ENCODE measurements at regions not wholly inside any gene's neighbourhood (a gene's known extent, or its start where the extent isn't known, plus 50 kb on each side); places are given as distances from the start of the nearest gene placed in this dataset.

- Histone ChIP-seq H3K27ac (ENCODE audit: low read length in 2 of 2) (no peak overlapping the region), H3K4me2 (replicated peaks; ENCODE audit: low read depth, low read length, poor library complexity, severe bottlenecking) (no peak overlapping the region), H3K4me1 (ENCODE audit: control insufficient read depth in 2 of 2, insufficient read depth in 2 of 2, low read length in 2 of 2) (peaks cover 10 to 11% of the 10 kb centered on the region in 2 donors), H4K20me1 (ENCODE audit: control insufficient read depth, insufficient read depth, low read length, poor library complexity, severe bottlenecking) (no peaks in the 10 kb centered on the region), H3K9ac (ENCODE audit: low read length) (no peak overlapping the region), H3K36me3 (replicated peaks in 1 of 2; ENCODE audit: control extremely low read depth in 1 of 2, control insufficient read depth in 1 of 2, extremely low read depth in 1 of 2, insufficient read depth in 2 of 2, low read length in 1 of 2) (no peaks in the 10 kb centered on the region), H3K79me2 (ENCODE audit: control insufficient read depth, insufficient read depth, low read length) (no peaks in the 10 kb centered on the region), H3K9me3 (ENCODE audit: control extremely low read depth in 1 of 3, control insufficient read depth in 2 of 3, insufficient read depth in 1 of 3, low read length in 2 of 3) (peaks cover 0 to 7% (median 0%) of the 10 kb centered on the region in 3 donors), H2AFZ (ENCODE audit: insufficient read depth, low read depth, low read length, poor library complexity, severe bottlenecking) (no peak overlapping the region), H3K27me3 (replicated peaks in 1 of 4; ENCODE audit: control extremely low read depth in 1 of 4, control insufficient read depth in 3 of 4, insufficient read depth in 4 of 4, low read length in 3 of 4) (peaks cover 0 to 5% (median 2%) of the 10 kb centered on the region in 4 experiments), H3K4me3 (ENCODE audit: control extremely low read depth in 1 of 5, extremely low read depth in 1 of 5, insufficient read depth in 1 of 5, low read depth in 2 of 5, low read length in 4 of 5) (no peak overlapping the region)
- 100% methylated on average over 3 of the region's 3 CpGs for WGBS (ENCODE audit: insufficient coverage)
- ChIA-PET POLR2A (no interaction called here), CTCF (no interaction called here)
- peaks cover 15% of the 10 kb centered on the region for H3K4me1 Mint-ChIP-seq
- no peak overlapping the region for H3K27ac Mint-ChIP-seq
- TF ChIP-seq CTCF (IDR thresholded peaks at IDR 0.05) (no peak), EZH2 (IDR thresholded peaks at IDR 0.05; ENCODE audit: borderline replicate concordance, insufficient read depth, low read depth, low read length, poor library complexity, severe bottlenecking) (no peak)
- no peak for ATAC-seq (ENCODE audit: low read depth)
- no peak overlapping the region for H3K4me3 Mint-ChIP-seq
- peaks cover 7% of the 10 kb centered on the region for H3K9me3 Mint-ChIP-seq (ENCODE audit: insufficient read depth)
- no peak for DNase-seq
- intact Hi-C loops (cut with micrococcal nuclease): no loop called here
- H3K27me3 Mint-ChIP-seq: peaks cover 23% of the 10 kb centered on the region
Observed at GRCh38 chr1:11412141-11412540, 66.8 kb upstream of the DISP3 start.

GRCh38 chr1:11413986-11414391, 65.0 kb upstream of the DISP3 start:
- Histone ChIP-seq H3K9me3 (ENCODE audit: control extremely low read depth in 1 of 3, control insufficient read depth in 2 of 3, insufficient read depth in 1 of 3, low read length in 2 of 3) (no peaks in the 10 kb centered on the region), H3K9ac (ENCODE audit: low read length) (no peak overlapping the region), H3K36me3 (replicated peaks in 1 of 2; ENCODE audit: control extremely low read depth in 1 of 2, control insufficient read depth in 1 of 2, extremely low read depth in 1 of 2, insufficient read depth in 2 of 2, low read length in 1 of 2) (no peaks in the 10 kb centered on the region), H3K4me2 (replicated peaks; ENCODE audit: low read depth, low read length, poor library complexity, severe bottlenecking) (no peak overlapping the region), H2AFZ (ENCODE audit: insufficient read depth, low read depth, low read length, poor library complexity, severe bottlenecking) (no peak overlapping the region), H3K27ac (ENCODE audit: low read length in 2 of 2) (no peak overlapping the region), H3K4me3 (ENCODE audit: control extremely low read depth in 1 of 5, extremely low read depth in 1 of 5, insufficient read depth in 1 of 5, low read depth in 2 of 5, low read length in 4 of 5) (no peak overlapping the region), H3K27me3 (replicated peaks in 1 of 4; ENCODE audit: control extremely low read depth in 1 of 4, control insufficient read depth in 3 of 4, insufficient read depth in 4 of 4, low read length in 3 of 4) (peaks cover 0 to 7% (median 2%) of the 10 kb centered on the region in 4 experiments), H4K20me1 (ENCODE audit: control insufficient read depth, insufficient read depth, low read length, poor library complexity, severe bottlenecking) (no peaks in the 10 kb centered on the region), H3K79me2 (ENCODE audit: control insufficient read depth, insufficient read depth, low read length) (no peaks in the 10 kb centered on the region), H3K4me1 (ENCODE audit: control insufficient read depth in 2 of 2, insufficient read depth in 2 of 2, low read length in 2 of 2) (no peaks in the 10 kb centered on the region)
- ChIA-PET POLR2A (no interaction called here), CTCF (no interaction called here)
- TF ChIP-seq EZH2 (IDR thresholded peaks at IDR 0.05; ENCODE audit: borderline replicate concordance, insufficient read depth, low read depth, low read length, poor library complexity, severe bottlenecking): no peak
- no peak for TF ChIP-seq CTCF (IDR thresholded peaks at IDR 0.05)
- peaks cover 27% of the 10 kb centered on the region for H3K27me3 Mint-ChIP-seq
- H3K9me3 Mint-ChIP-seq (ENCODE audit: insufficient read depth): no peaks in the 10 kb centered on the region
- ATAC-seq (ENCODE audit: low read depth) (no peak), DNase-seq (no peak)
- WGBS (ENCODE audit: insufficient coverage): 72% methylated on average over 7 of the region's 8 CpGs
- no peaks in the 10 kb centered on the region for H3K4me1 Mint-ChIP-seq
- H3K27ac Mint-ChIP-seq: no peak overlapping the region
- intact Hi-C loops (cut with micrococcal nuclease): no loop called here
- H3K4me3 Mint-ChIP-seq: no peak overlapping the region
